ENCODE measurements at regions not wholly inside any gene's neighbourhood (a gene's known extent, or its start where the extent isn't known, plus 50 kb on each side); places are given as distances from the start of the nearest gene placed in this dataset.

DNA sequence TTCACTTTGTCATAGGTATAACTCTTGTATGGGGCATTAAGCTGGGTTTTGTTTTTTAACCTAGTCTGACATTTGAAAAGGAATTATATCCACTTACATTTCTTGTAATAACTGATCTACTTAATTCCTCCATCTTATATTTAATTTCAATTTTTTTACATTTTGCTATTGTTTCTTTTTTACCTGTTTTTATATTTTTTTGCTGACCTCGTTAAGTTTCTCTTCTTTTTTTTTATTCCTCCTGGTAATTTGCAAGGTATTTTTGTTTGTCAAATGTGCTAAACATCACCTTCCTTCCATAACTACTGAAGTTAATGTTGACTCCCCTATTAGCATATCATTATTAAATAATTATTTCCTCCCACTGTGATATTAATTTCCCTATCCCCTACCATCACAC lies 87.7 kb upstream of the NR2F2 start:
- TF ChIP-seq, protein P1, sequence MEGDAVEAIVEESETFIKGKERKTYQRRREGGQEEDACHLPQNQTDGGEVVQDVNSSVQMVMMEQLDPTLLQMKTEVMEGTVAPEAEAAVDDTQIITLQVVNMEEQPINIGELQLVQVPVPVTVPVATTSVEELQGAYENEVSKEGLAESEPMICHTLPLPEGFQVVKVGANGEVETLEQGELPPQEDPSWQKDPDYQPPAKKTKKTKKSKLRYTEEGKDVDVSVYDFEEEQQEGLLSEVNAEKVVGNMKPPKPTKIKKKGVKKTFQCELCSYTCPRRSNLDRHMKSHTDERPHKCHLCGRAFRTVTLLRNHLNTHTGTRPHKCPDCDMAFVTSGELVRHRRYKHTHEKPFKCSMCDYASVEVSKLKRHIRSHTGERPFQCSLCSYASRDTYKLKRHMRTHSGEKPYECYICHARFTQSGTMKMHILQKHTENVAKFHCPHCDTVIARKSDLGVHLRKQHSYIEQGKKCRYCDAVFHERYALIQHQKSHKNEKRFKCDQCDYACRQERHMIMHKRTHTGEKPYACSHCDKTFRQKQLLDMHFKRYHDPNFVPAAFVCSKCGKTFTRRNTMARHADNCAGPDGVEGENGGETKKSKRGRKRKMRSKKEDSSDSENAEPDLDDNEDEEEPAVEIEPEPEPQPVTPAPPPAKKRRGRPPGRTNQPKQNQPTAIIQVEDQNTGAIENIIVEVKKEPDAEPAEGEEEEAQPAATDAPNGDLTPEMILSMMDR (IDR thresholded peaks at IDR 0.05), result no peak
- Histone ChIP-seq H3K9me3 (peaks cover 0 to 3% (median 0%) of the 10 kb centered on the region in 3 donors), H3K4me1 (no peaks in the 10 kb centered on the region), H3K27ac (no peak overlapping the region), H3K36me3 (peaks cover 0 to 8% (median 0%) of the 10 kb centered on the region in 3 donors), H3K4me3 (no peak overlapping the region), H3K27me3 (no peaks in the 10 kb centered on the region)
- no peak for DNase-seq
- intact Hi-C loops (cut with DNase I; ENCODE audit: low total_unique reads), result no loop called here

DNA sequence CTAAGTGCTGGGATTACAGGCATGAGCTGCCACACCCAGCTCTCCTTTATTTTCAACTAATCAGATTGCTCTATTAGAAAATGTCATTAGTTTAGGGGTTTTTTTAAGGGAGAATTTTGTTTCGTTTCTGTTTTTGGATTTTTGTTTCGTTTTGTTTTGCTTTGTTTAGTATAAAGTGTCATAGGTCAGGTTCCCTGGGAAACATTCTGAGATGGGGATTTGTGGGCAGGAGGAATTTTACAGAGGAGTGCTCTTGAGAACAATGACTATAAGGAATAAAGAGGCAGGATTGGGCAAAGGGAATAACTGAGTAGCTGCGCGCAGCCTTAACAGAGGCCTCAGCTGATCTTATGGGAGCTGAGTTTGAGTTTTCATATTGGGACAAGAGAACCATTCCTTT lies 86.8 kb upstream of the NR2F2 start:
- intact Hi-C loops (cut with DNase I; ENCODE audit: low total_unique reads), result no loop called here
- H3K4me3 ChIP-seq, result no peak overlapping the region

DNA sequence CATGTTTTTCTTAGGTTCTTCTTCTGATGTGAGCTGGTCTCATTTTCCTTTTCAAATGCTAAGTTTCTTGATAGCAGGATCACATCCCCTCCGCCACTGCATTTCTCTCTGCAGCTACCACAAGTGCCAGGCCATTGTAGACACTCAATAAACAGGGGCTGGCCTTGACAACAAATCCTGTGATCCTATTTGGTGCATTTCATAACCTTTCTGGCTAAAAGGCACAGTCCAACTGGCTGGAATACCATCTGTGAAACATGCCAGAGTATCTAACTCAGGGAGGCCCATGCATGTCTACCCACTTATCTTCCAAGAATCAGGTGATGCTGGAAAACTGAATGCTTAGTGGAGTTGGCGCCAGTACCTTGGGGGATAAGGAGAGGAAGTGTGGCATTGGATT lies 85.2 kb upstream of the NR2F2 start:
- no peak overlapping the region for H3K27ac ChIP-seq
- peaks cover 0 to 28% (median 21%) of the 10 kb centered on the region in 3 donors for H3K36me3 ChIP-seq
- no peak for DNase-seq
- peaks cover 0 to 3% (median 0%) of the 10 kb centered on the region in 3 donors for H3K9me3 ChIP-seq
- H3K27me3 ChIP-seq, result no peaks in the 10 kb centered on the region
- H3K4me3 ChIP-seq, result no peak overlapping the region
- TF ChIP-seq, protein P1 (IDR thresholded peaks at IDR 0.05), result no peak
- intact Hi-C loops (cut with DNase I; ENCODE audit: low total_unique reads), result no loop called here
- no peaks in the 10 kb centered on the region for H3K4me1 ChIP-seq

More for the DNA sequence above, 86.8 kb upstream of the NR2F2 start:
- no peak for DNase-seq
- Histone ChIP-seq H3K27ac (no peak overlapping the region), H3K4me1 (no peaks in the 10 kb centered on the region), H3K36me3 (peaks cover 0 to 17% (median 9%) of the 10 kb centered on the region in 3 donors), H3K27me3 (no peaks in the 10 kb centered on the region), H3K9me3 (peaks cover 0 to 3% (median 0%) of the 10 kb centered on the region in 3 donors)
- TF ChIP-seq, protein P1 (IDR thresholded peaks at IDR 0.05), result no peak

DNA sequence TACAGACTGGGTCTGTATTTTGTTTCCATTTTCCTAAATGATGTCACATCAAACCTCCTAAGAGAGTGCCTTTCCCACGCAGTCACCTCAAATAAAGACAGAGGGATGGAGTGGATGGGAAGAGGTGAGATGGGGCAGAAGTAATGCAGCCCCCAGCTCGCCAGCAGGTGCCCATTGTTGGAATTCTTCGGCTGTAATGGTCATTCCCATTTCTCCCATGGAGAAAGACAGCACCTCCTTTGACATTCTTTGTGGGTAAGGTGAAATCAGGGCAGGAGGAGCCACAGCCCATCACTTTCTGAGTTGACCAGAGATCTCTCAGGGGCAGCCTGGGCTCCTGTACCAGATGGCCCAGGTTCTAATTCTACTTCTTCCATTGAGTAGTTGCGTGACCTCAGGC lies 84.4 kb upstream of the NR2F2 start:
- H3K27me3 ChIP-seq, result no peaks in the 10 kb centered on the region
- no peaks in the 10 kb centered on the region for H3K4me1 ChIP-seq
- no peak overlapping the region for H3K27ac ChIP-seq
- DNase-seq, result no peak
- intact Hi-C loops (cut with DNase I; ENCODE audit: low total_unique reads), result no loop called here
- peaks cover 0 to 3% (median 0%) of the 10 kb centered on the region in 3 donors for H3K9me3 ChIP-seq
- H3K36me3 ChIP-seq, result peaks cover 3 to 28% (median 27%) of the 10 kb centered on the region in 3 donors
- TF ChIP-seq, protein P1 (IDR thresholded peaks at IDR 0.05), result no peak
- no peak overlapping the region for H3K4me3 ChIP-seq

DNA sequence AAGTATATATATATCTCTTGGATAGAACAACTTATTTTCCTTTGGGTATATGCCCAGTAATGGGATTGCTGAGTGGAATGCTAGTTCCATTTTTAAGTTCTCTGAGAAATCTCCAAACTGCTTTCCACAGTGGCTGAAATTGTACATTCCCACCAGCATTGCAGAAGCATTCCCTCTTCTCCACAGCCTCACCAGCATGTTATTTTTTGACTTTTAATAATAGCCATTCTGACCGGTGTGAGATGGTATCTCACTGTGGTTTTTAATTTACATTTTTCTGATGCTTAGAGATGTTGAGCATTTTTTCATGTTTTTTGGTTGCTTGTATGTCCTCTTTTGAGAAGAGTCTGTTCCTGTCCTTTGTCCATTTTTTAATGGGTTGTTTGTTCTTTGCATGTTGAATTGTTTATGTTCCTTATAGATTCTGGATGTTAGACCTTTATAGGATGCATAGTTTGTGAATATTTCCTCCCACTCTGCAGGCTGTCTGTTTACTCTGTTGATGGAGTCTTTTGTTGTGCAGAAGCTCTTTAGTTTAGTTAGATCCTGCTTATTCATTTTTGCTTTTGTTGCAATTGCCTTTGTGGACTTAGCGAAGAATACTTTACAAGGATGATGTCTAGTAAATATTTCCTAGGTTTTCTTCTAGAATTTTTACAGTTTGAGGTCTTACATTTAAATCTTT lies 82.7 kb upstream of the NR2F2 start:
- peaks cover 0 to 3% (median 0%) of the 10 kb centered on the region in 3 donors for H3K9me3 ChIP-seq
- H3K27ac ChIP-seq, result no peak overlapping the region
- intact Hi-C loops (cut with DNase I; ENCODE audit: low total_unique reads), result no loop called here
- no peaks in the 10 kb centered on the region for H3K4me1 ChIP-seq
- H3K4me3 ChIP-seq, result no peak overlapping the region
- TF ChIP-seq, protein P1 (IDR thresholded peaks at IDR 0.05), result no peak
- H3K27me3 ChIP-seq, result no peaks in the 10 kb centered on the region
- no peak for DNase-seq
- peaks cover 6 to 36% (median 32%) of the 10 kb centered on the region in 3 donors for H3K36me3 ChIP-seq
